HEK293T (cell line): ENCODE measurements at regions not wholly inside any gene's neighbourhood (a gene's known extent, or its start where the extent isn't known, plus 50 kb on each side); places are given as distances from the start of the nearest gene placed in this dataset.

ENCODE experiments used
- ARNT ChIP-seq: fragments of 450-650 bp; IDR thresholded peaks from 2 replicates; pipeline ENCODE4 v1.6.1; 2017; ENCODE audit warnings: mild to moderate bottlenecking
- BHLHE40 ChIP-seq: fragments of 450-650 bp; IDR thresholded peaks from 2 replicates; pipeline ENCODE4 v1.6.1; 2016; ENCODE audit warnings: mild to moderate bottlenecking, moderate library complexity, borderline replicate concordance
- CTBP1 ChIP-seq: fragments of 450-650 bp; IDR thresholded peaks from 2 replicates; pipeline ENCODE4 v1.6.1; 2016; ENCODE audit warnings: borderline replicate concordance
- ELF4 ChIP-seq: fragments of 450-650 bp; IDR thresholded peaks from 2 replicates; pipeline ENCODE4 v1.6.1; 2017; ENCODE audit warnings: antibody characterized with exemption
- FOXK2 ChIP-seq: fragments of 450-650 bp; IDR thresholded peaks from 2 replicates; pipeline ENCODE4 v1.6.1; 2016; ENCODE audit warnings: mild to moderate bottlenecking
- FOXM1 ChIP-seq: fragments of 450-650 bp; IDR thresholded peaks from 2 replicates; pipeline ENCODE4 v1.6.1; 2017; ENCODE audit warnings: mild to moderate bottlenecking, borderline replicate concordance
- SP1 ChIP-seq: fragments of 450-650 bp; IDR thresholded peaks from 2 replicates; pipeline ENCODE4 v1.6.1; 2017
- SUZ12 ChIP-seq: fragments of 450-650 bp; IDR thresholded peaks from 2 replicates; pipeline ENCODE4 v1.6.1; 2016; ENCODE audit warnings: mild to moderate bottlenecking

DNA sequence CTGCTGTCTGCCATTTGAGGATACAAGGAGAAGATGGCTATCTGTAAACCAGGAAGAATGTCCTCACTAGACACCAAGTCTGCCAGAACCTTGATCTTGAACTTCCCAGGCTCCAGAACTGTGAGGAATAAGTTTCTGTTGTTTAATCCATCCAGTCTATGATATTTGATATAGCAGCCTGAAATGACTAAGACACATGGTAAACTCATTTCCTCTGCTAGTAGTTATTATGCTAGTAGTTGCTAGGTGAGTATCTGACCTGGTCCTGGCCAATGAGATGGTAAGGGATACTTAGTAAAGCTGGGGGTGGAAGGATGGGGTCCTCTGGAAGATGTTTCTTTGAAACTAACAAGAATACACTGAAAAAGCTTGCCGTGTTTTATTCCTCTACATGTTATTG is 280.7 kb upstream of the ARHGEF26 start:
- TF ChIP-seq SP1 (no peak), BHLHE40 (no peak), ELF4 (no peak), SUZ12 (no peak), FOXK2 (no peak), CTBP1 (no peak), FOXM1 (no peak), ARNT (no peak)
